SH-SY5Y (cell line): ENCODE measurements at regions not wholly inside any gene's neighbourhood (a gene's known extent, or its start where the extent isn't known, plus 50 kb on each side); places are given as distances from the start of the nearest gene placed in this dataset.

Experiments used
- GATA2 ChIP-seq: IDR thresholded peaks from 2 replicates; pipeline ENCODE4 v1.6.1; 2011; ENCODE audit warnings: mild to moderate bottlenecking, low read depth, low read length
- GATA3 ChIP-seq: IDR thresholded peaks from 2 replicates; pipeline ENCODE4 v1.6.1; 2011; ENCODE audit warnings: low read depth, mild to moderate bottlenecking, low read length, moderate library complexity

DNA sequence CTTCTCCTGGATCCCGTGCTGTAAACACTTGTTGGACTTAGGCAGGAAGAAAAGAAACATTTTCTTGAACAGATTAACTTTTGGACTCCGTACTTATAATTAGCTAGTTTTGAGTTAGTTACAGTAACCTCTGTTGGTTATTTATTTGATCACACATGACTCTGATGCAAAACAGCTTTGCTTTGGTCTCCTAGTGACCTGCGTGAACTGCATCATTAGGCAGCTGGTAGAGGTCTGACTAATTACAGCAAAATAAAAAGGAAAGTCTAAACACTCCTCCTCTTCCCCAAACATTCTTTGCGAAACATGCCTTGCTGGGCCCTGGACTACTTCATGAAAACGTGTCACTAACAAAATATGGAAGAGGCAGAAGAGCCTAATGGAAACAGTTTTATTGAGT, 61.1 kb upstream of the ZFP64 start:
- no peak for TF ChIP-seq GATA2
- TF ChIP-seq GATA3, result no peak

DNA sequence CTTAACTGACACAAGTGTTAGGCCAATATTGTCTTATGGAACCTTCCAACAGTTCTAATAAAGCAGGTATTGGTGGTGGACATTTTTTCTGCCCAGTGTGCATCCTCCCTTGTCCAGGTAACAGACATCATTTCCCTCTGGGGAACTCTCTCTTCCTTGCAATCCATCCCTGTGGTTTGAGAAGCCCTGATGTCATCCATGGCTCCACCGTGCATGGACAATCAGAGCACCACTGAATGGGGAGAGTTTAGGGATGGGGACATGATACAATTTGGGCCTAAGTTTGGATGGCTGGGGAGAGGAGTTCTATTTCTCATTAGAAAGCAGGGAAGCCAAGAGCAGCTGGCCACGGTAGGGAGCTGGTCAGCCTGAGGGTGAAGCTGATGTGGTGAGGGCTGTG, 60.2 kb upstream of the ZFP64 start:
- no peak for TF ChIP-seq GATA2
- TF ChIP-seq GATA3, result no peak

- no peak for TF ChIP-seq GATA2
- no peak for TF ChIP-seq GATA3
Measured at GRCh38 chr20:52251136-52251700, 59.6 kb upstream of the ZFP64 start.

DNA sequence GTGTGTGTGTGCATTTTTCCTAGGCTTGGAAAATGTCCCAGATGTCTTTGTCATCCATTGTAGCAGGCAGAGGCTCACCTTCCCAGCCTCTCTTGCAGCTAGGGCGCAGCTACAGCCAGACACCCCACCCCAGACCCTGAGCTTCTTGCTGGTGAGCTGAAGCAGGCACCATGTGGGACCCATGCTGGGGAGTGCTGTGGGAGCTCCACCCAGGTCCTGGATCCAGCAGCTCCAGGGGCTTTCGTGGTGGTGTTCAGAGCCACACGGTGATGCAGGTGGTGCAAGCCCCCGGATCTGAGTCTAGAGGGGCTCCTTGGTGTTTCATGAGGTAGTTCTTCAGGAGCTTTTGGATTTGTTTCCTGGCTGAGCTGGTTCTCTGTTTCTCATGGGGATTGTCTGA, 56.0 kb upstream of the ZFP64 start:
- no peak for TF ChIP-seq GATA2
- TF ChIP-seq GATA3, result no peak

DNA sequence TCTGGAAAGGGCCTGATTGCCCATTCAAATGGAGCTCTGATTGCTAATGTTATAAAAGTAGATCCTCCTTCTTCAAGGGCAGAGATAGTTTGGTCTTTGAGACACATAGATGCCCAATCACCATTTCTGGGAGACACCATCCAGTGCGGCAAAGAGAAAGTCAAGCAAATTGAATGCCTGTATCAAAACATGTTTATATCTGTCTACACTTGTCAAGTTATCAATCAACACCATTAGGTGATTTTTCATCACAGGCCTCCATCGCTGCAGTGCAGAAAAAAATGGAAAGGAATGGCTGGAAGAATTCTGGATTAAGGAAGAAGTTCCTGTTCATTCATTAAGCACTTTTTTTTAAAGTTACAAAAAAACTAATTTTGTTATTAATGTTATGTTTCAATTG, 54.8 kb upstream of the ZFP64 start:
- TF ChIP-seq GATA3, result no peak
- no peak for TF ChIP-seq GATA2

DNA sequence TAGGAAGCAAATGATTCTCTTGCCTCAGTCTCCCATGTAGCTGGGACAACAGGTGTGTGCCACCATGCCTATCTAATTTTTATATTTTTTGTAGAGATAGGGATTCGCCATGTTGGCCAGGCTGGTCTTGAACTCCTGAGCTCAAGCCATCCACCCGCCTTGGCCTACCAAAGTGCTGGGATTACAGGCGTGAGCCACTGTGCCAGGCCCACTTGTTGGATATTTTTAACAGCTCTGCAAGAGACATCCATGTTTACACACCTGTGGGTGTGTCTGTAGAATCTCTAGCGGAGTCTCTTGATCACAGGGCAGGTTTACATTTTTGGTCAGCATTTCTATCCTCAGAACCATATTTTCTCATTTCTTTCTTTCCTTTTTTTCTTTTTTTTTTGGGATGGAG, 53.1 kb upstream of the ZFP64 start:
- TF ChIP-seq GATA3 (no peak), GATA2 (no peak)

- TF ChIP-seq GATA3 (peak; percentile 43; the same call in 1 of the 2 replicates), GATA2 (no peak)
Measured at GRCh38 chr20:52242237-52243230, 51.0 kb upstream of the ZFP64 start.
